AG09319 (cell line): ENCODE measurements at regions not wholly inside any gene's neighbourhood (a gene's known extent, or its start where the extent isn't known, plus 50 kb on each side); places are given as distances from the start of the nearest gene placed in this dataset.
"Not testable (repeated sequence)": the region's sequence is repeated elsewhere in the genome, so short reads cannot be mapped to it uniquely, and the experiment has no call there.

Source experiments
- DNase-seq: peaks from one replicate; pipeline ENCODE4 v3.0.0-alpha.2; 2010; ENCODE audit warnings: low read depth; ENCODE audit errors: extremely low read depth
- TF ChIP-seq, protein P1 (sequence below): IDR thresholded peaks from 2 replicates; pipeline ENCODE4 v1.5.1; 2011; ENCODE audit warnings: low read depth, mild to moderate bottlenecking, inconsistent platforms, low read length, moderate library complexity

DNA sequence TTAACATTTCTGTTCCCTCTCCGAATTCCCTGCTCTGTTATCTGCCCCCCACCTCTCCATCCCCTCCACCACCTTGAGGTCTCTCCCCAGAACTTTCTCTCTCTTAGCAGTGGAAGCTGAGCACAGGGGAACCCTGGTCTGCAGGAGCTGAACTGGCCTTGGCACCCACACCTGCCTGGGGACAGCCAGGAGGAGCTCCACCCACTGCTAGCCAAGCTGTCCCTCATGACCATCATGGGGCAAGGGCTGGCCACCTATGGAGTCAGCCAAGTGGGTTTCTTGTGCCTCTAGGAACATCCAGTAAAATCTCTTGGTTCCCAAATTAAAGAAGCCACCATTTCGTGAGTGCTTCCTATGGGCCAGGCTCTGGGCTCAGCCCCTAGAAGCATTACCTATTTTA, 276.4 kb upstream of the TLE3 start:
- no peak for DNase-seq
- TF ChIP-seq, protein P1, sequence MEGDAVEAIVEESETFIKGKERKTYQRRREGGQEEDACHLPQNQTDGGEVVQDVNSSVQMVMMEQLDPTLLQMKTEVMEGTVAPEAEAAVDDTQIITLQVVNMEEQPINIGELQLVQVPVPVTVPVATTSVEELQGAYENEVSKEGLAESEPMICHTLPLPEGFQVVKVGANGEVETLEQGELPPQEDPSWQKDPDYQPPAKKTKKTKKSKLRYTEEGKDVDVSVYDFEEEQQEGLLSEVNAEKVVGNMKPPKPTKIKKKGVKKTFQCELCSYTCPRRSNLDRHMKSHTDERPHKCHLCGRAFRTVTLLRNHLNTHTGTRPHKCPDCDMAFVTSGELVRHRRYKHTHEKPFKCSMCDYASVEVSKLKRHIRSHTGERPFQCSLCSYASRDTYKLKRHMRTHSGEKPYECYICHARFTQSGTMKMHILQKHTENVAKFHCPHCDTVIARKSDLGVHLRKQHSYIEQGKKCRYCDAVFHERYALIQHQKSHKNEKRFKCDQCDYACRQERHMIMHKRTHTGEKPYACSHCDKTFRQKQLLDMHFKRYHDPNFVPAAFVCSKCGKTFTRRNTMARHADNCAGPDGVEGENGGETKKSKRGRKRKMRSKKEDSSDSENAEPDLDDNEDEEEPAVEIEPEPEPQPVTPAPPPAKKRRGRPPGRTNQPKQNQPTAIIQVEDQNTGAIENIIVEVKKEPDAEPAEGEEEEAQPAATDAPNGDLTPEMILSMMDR, result no peak

DNA sequence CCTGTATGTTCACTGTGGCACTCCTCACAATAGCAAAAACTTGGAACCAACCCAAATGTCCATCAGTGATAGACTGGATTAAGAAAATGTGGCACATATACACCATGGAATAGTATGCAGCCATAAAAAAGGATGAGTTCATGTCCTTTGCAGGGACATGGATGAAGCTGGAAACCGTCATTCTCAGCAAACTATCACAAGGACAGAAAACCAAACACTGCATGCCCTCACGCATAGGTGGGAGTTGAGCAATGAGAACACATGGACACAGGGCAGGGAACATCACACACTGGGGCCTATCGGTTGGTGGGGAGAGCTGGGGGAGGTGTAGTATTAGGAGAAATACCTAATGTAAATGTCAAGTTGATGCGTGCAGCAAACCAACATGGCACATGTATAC, 275.7 kb upstream of the TLE3 start:
- not testable (repeated sequence) for DNase-seq

DNA sequence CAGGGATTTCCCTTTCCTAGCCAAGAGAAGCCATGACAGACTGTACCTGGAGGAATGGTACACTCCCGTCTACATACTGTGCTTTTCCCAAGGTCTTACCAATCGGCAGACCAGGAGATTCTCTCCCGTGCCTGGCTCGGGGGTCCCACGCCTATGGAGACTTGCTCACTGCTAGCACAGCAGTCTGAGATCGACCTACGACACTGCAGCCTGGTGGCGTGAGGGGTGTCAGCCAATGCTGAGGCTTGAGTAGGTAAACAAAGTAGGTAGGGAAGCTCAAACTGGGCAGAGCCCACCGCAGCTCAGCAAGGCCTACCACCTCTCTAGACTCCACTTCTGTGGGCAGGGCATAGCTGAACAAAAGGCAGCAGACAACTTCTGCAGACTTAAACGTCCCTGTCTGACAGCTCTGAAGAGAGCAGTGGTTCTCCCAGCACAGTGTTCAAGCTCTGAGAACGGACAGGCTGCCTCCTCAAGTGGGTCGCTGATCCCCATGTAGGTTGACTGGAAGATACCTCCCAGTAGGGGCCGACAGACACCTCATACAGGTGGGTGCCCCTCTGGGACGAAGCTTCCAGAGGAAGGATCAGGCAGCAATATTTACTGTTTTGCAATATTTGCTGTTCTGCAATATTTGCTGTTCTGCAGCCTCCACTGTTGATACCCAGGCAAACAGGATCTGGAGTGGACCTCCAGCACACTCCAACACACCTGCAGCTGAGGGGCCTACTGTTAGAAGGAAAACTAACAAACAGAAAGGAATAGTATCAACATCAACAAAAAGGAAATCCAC, 270.4 kb upstream of the TLE3 start:
- not testable (repeated sequence) for DNase-seq

DNA sequence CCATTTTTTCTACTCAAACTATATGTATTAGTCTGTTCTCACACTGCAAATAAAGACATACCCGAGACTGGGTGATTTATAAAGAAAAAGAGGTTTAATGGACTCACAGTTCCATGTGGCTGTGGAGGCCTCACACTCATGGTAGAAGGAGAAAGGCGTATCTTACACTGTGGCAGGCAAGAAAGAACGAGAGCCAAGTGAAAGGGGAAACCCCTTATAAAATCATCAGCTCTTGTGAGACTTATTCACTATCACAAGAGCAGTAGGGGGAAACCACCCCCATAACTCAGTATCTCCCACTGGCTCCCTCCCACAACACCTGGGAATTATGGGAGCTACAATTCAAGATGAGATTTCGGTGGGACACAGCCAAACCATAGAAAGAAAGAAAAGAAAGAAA, 266.3 kb upstream of the TLE3 start:
- DNase-seq, result not testable (repeated sequence)

DNA sequence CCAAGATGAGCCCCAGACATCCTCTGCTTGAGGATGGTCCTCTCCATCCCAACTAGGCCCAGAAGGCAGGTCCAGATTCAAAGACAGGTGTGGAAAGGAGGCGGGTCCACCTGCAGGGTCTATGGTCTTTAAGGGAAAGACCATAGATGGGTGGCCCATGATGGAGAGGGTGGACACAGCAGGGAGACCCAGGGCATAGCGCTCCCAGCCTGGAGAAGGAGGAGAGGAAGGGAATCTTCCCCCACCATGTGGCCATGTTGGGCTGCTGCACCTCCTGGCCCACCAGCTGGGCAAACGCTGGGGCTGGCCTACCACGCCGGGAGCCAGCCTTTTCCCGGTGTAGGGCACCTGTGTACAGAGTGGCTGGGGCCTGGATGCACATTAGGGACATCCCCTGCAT, 265.2 kb upstream of the TLE3 start:
- TF ChIP-seq, protein P1, result peak; percentile 63
- no peak for DNase-seq

DNA sequence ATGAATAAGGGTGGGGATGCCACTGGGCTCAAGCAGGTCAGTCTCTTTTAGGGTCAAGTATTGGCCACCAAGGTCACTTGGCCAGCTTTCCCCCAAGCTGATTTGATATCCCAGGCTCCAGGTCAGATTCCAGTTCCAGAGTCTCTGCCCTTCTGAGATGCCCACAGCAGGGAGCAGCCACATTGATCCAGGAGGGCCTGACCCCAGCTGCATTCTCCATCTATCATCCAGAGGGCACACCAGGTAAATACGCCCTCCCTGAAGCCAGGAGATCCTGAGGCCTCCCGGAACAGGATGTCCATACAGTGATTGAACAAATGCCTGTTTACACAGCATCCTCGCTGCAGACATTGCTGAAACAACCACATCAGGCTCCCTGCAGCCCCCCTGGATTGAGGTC, 264.6 kb upstream of the TLE3 start:
- TF ChIP-seq, protein P1, result no peak
- DNase-seq, result no peak

DNA sequence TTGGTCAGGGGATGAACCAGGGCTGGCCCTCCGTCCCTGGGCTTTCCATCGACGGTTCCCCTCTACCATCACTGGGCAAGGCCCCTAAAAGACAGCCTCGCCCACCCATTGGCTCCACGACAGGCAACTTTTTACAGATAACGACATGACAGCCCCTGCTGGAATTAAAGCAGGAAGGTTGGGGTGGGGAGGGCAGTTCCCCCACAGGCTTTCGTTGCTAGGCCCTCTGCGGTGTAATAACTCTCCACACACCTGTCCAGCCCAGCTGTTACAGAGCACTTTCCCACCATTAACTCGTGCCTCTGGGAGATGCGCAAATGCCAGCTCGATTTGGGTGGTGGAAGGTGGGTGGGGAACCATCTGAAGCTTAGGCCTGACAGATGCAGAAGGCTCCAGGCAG, 264.2 kb upstream of the TLE3 start:
- DNase-seq, result no peak
- TF ChIP-seq, protein P1, result no peak

DNA sequence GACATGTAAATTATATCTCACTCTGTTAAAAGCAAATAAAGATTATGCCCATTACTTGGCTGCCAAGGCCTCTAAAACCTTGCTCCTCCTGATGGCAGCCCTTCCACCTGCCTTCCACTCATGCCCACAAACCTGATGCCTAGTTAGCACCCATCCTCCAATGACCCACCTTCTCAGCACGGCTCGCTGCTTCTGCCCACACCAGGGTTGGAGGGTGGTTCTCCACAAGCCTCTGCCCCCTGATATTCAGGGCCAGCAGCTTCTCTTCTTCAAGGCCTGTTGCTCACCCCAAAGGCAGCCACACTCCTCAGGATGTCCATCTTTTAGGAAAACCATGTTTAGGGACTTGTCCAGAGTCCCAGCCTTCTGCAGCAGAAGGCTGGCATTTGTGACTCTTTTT, 263.4 kb upstream of the TLE3 start:
- no peak for DNase-seq
- TF ChIP-seq, protein P1, result no peak

DNA sequence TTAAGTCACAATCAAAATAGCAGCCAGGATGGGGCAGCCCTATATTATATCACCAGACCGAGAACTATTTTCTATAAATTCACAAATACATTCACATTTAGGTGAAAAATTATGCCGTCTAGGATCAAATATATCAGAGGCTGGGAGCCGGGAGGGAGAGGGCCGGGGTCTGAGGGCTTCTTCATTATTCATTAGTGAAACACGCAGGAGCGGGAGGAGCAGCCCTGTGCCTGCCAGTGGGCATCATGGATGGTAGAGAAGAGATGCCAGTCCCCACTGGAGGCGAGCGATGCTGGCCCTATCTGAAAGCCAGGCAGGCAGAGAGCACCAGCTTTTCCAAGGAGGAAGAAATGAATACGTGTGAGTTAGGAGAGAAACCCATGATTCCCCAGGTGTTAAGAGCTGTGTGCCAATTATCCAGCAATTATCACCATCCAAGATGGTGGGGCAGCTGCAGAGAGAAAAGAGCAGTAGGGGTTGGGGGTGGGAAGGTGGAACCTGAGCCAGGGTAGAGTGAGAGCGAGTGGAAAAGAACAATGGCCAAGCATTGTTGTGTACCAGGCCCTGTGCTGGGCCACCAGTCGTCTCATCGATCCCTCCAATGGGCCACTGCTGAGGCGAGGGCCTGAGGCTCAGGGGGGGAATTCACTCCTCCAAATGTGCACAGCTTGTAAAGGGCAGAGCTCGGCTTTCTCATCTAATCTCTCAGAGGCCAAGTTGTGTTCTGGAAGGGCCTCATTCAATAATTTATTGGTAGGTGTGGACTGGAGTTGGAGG, 261.3 kb upstream of the TLE3 start:
- DNase-seq, result no peak
- TF ChIP-seq, protein P1, result no peak
